UCSD-AML1 (cell line): ENCODE measurements at regions not wholly inside any gene's neighbourhood (a gene's known extent, or its start where the extent isn't known, plus 50 kb on each side); places are given as distances from the start of the nearest gene placed in this dataset.

ENCODE experiments used
- DNase-seq: peaks from one replicate; lab custom pipeline; 2025; ENCODE audit not compliant: unreplicated experiment; lab: John Stamatoyannopoulos, UW

- DNase-seq: no peak
Measured at GRCh38 chr9:79353856-79354520, 217.8 kb upstream of the TLE4 start.

- no peak for DNase-seq
Measured at GRCh38 chr9:79357194-79357593, 214.6 kb upstream of the TLE4 start.

- no peak for DNase-seq
Measured at GRCh38 chr9:79357616-79358015, 214.1 kb upstream of the TLE4 start.

GRCh38 chr9:79360387-79361347, 211.1 kb upstream of the TLE4 start:
- no peak for DNase-seq

- DNase-seq: no peak
Measured at GRCh38 chr9:79362100-79363081, 209.4 kb upstream of the TLE4 start.

GRCh38 chr9:79369676-79370075, 202.1 kb upstream of the TLE4 start:
- DNase-seq: no peak

GRCh38 chr9:79371301-79371700, 200.5 kb upstream of the TLE4 start:
- DNase-seq: no peak

- DNase-seq: no peak
Measured at GRCh38 chr9:79371948-79372555, 199.7 kb upstream of the TLE4 start.

- DNase-seq: no peak
Measured at GRCh38 chr9:79377339-79377855, 194.4 kb upstream of the TLE4 start.

- DNase-seq: no peak
Measured at GRCh38 chr9:79378107-79378506, 193.7 kb upstream of the TLE4 start.

GRCh38 chr9:79382044-79382443, 189.7 kb upstream of the TLE4 start:
- no peak for DNase-seq

GRCh38 chr9:79382458-79382857, 189.3 kb upstream of the TLE4 start:
- DNase-seq: no peak

- no peak for DNase-seq
Measured at GRCh38 chr9:79383096-79383495, 188.7 kb upstream of the TLE4 start.

- DNase-seq: no peak
Measured at GRCh38 chr9:79384091-79384490, 187.7 kb upstream of the TLE4 start.

- no peak for DNase-seq
Measured at GRCh38 chr9:79384501-79384900, 187.3 kb upstream of the TLE4 start.

- no peak for DNase-seq
Measured at GRCh38 chr9:79387101-79387835, 184.5 kb upstream of the TLE4 start.

- DNase-seq: no peak
Measured at GRCh38 chr9:79390077-79390698, 181.6 kb upstream of the TLE4 start.

- no peak for DNase-seq
Measured at GRCh38 chr9:79390781-79391770, 180.7 kb upstream of the TLE4 start.
